ENCODE measurements at regions not wholly inside any gene's neighbourhood (a gene's known extent, or its start where the extent isn't known, plus 50 kb on each side); places are given as distances from the start of the nearest gene placed in this dataset.

GRCh38 chr13:65435590-65435989 is 1794.5 kb downstream of the PCDH9 start:
- no peaks in the 10 kb centered on the region for H3K27me3 Mint-ChIP-seq (ENCODE audit: low read depth, poor library complexity)
- no peak for TF ChIP-seq CTCF (IDR thresholded peaks at IDR 0.05)
- H3K4me3 Mint-ChIP-seq = no peak overlapping the region
- H3K4me1 Mint-ChIP-seq = no peaks in the 10 kb centered on the region
- H3K27ac Mint-ChIP-seq = no peak overlapping the region
- DNase-seq = no peak
- peaks cover 41% of the 10 kb centered on the region for H3K9me3 Mint-ChIP-seq
- H3K36me3 Mint-ChIP-seq (ENCODE audit: low read depth) = no peaks in the 10 kb centered on the region

GRCh38 chr13:65417953-65418352 is 1812.2 kb downstream of the PCDH9 start:
- DNase-seq = no peak
- Mint-ChIP-seq H3K4me3 (no peak overlapping the region), H3K36me3 (ENCODE audit: low read depth) (no peaks in the 10 kb centered on the region), H3K27me3 (ENCODE audit: low read depth, poor library complexity) (peaks cover under 1% of the 10 kb centered on the region), H3K9me3 (peaks cover 14% of the 10 kb centered on the region), H3K4me1 (peaks cover 12% of the 10 kb centered on the region), H3K27ac (no peak overlapping the region)
- TF ChIP-seq CTCF (IDR thresholded peaks at IDR 0.05) = no peak

- H3K27me3 Mint-ChIP-seq (ENCODE audit: low read depth, poor library complexity) = peaks cover 4% of the 10 kb centered on the region
- peaks cover 9% of the 10 kb centered on the region for H3K9me3 Mint-ChIP-seq
- H3K4me1 Mint-ChIP-seq = peaks cover 12% of the 10 kb centered on the region
- TF ChIP-seq CTCF (IDR thresholded peaks at IDR 0.05) = no peak
- H3K36me3 Mint-ChIP-seq (ENCODE audit: low read depth) = no peaks in the 10 kb centered on the region
- H3K4me3 Mint-ChIP-seq = no peak overlapping the region
- H3K27ac Mint-ChIP-seq = no peak overlapping the region
- no peak for DNase-seq
Measured at GRCh38 chr13:65416784-65417183, 1813.4 kb downstream of the PCDH9 start.

- Mint-ChIP-seq H3K27ac (no peak overlapping the region), H3K4me1 (peaks cover 4% of the 10 kb centered on the region), H3K27me3 (ENCODE audit: low read depth, poor library complexity) (peaks cover 4% of the 10 kb centered on the region), H3K9me3 (no peaks in the 10 kb centered on the region), H3K4me3 (no peak overlapping the region), H3K36me3 (ENCODE audit: low read depth) (no peaks in the 10 kb centered on the region)
- no peak for DNase-seq
- no peak for TF ChIP-seq CTCF (IDR thresholded peaks at IDR 0.05)
Measured at GRCh38 chr13:65414187-65414586, 1815.9 kb downstream of the PCDH9 start.

- TF ChIP-seq CTCF (IDR thresholded peaks at IDR 0.05) = no peak
- DNase-seq = no peak
- no peaks in the 10 kb centered on the region for H3K36me3 Mint-ChIP-seq (ENCODE audit: low read depth)
- H3K4me1 Mint-ChIP-seq = no peaks in the 10 kb centered on the region
- no peak overlapping the region for H3K4me3 Mint-ChIP-seq
- no peak overlapping the region for H3K27ac Mint-ChIP-seq
- H3K9me3 Mint-ChIP-seq = no peaks in the 10 kb centered on the region
- H3K27me3 Mint-ChIP-seq (ENCODE audit: low read depth, poor library complexity) = peaks cover 4% of the 10 kb centered on the region
Measured at GRCh38 chr13:65411521-65411920, 1818.6 kb downstream of the PCDH9 start.

- Mint-ChIP-seq H3K27me3 (ENCODE audit: low read depth, poor library complexity) (peaks cover 4% of the 10 kb centered on the region), H3K4me3 (no peak overlapping the region), H3K36me3 (ENCODE audit: low read depth) (no peaks in the 10 kb centered on the region), H3K27ac (no peak overlapping the region), H3K4me1 (no peaks in the 10 kb centered on the region), H3K9me3 (no peaks in the 10 kb centered on the region)
- TF ChIP-seq CTCF (IDR thresholded peaks at IDR 0.05) = no peak
- DNase-seq = no peak
Measured at GRCh38 chr13:65410791-65411190, 1819.3 kb downstream of the PCDH9 start.
